Activated naive CD4-positive, alpha-beta T cell treated with anti-CD3 and anti-CD28 coated beads, Interleukin-2, amount 10 ng/mL, durations not matched to agents 7 days and 5 days (primary cell): ENCODE measurements at regions not wholly inside any gene's neighbourhood (a gene's known extent, or its start where the extent isn't known, plus 50 kb on each side); places are given as distances from the start of the nearest gene placed in this dataset.
"Not testable (repeated sequence)": the region's sequence is repeated elsewhere in the genome, so short reads cannot be mapped to it uniquely, and the experiment has no call there.

ENCODE experiments used
- CTCF ChIA-PET: fragments of 350-600 bp; sonication (Branson Sonifier 250); formaldehyde crosslinking; loops from one replicate; lab custom pipeline; 2021; ENCODE audit warnings: antibody characterized with exemption; lab: Charles Lee
- DNase-seq: peaks from one replicate; pipeline ENCODE4 v3.0.0-alpha.2; 2020
- H3K27ac Mint-ChIP-seq: one replicate; pipeline ENCODE4 v1.8.0; 2021; ENCODE audit warnings: mild to moderate bottlenecking, moderate library complexity, mixed read lengths
- H3K27me3 Mint-ChIP-seq: one replicate; pipeline ENCODE4 v1.8.0; 2021; ENCODE audit warnings: mild to moderate bottlenecking, mixed read lengths
- H3K36me3 Mint-ChIP-seq: one replicate; pipeline ENCODE4 v1.8.0; 2021; ENCODE audit warnings: mixed read lengths
- H3K4me1 Mint-ChIP-seq: one replicate; pipeline ENCODE4 v1.8.0; 2021; ENCODE audit warnings: mixed read lengths
- H3K4me3 Mint-ChIP-seq: one replicate; pipeline ENCODE4 v1.8.0; 2021; ENCODE audit warnings: mild to moderate bottlenecking, moderate library complexity, mixed read lengths
- H3K9me3 Mint-ChIP-seq: one replicate; pipeline ENCODE4 v1.8.0; 2021; ENCODE audit warnings: mixed read lengths

- DNase-seq, H3K36me3 Mint-ChIP-seq, H3K27me3 Mint-ChIP-seq, CTCF ChIA-PET, H3K27ac Mint-ChIP-seq, H3K4me1 Mint-ChIP-seq, H3K4me3 Mint-ChIP-seq, H3K9me3 Mint-ChIP-seq: not testable (repeated sequence)
Measured at GRCh38 chr15:20009619-20010018, 532.0 kb downstream of the GOLGA6L6 start.

GRCh38 chr15:20007338-20007737 lies 534.3 kb downstream of the GOLGA6L6 start:
- CTCF ChIA-PET, H3K27ac Mint-ChIP-seq, H3K4me1 Mint-ChIP-seq, H3K36me3 Mint-ChIP-seq, H3K4me3 Mint-ChIP-seq, DNase-seq, H3K9me3 Mint-ChIP-seq, H3K27me3 Mint-ChIP-seq: not testable (repeated sequence)

GRCh38 chr15:20003471-20003870 lies 538.1 kb downstream of the GOLGA6L6 start:
- H3K36me3 Mint-ChIP-seq, CTCF ChIA-PET, H3K9me3 Mint-ChIP-seq, H3K27me3 Mint-ChIP-seq, H3K4me3 Mint-ChIP-seq, H3K4me1 Mint-ChIP-seq, H3K27ac Mint-ChIP-seq, DNase-seq: not testable (repeated sequence)

GRCh38 chr15:20002560-20002959 lies 539.0 kb downstream of the GOLGA6L6 start:
- H3K27ac Mint-ChIP-seq, CTCF ChIA-PET, H3K27me3 Mint-ChIP-seq, H3K9me3 Mint-ChIP-seq, H3K4me1 Mint-ChIP-seq, DNase-seq, H3K36me3 Mint-ChIP-seq, H3K4me3 Mint-ChIP-seq: not testable (repeated sequence)

GRCh38 chr15:19996574-19997194 lies 544.9 kb downstream of the GOLGA6L6 start:
- H3K4me1 Mint-ChIP-seq, CTCF ChIA-PET, H3K4me3 Mint-ChIP-seq, H3K9me3 Mint-ChIP-seq, H3K27ac Mint-ChIP-seq, H3K27me3 Mint-ChIP-seq, DNase-seq, H3K36me3 Mint-ChIP-seq: not testable (repeated sequence)

- H3K4me1 Mint-ChIP-seq, H3K4me3 Mint-ChIP-seq, DNase-seq, CTCF ChIA-PET, H3K27ac Mint-ChIP-seq, H3K27me3 Mint-ChIP-seq, H3K36me3 Mint-ChIP-seq: not testable (repeated sequence)
- H3K9me3 Mint-ChIP-seq: peaks cover 18% of the 10 kb centered on the region
Measured at GRCh38 chr15:19995296-19995695, 546.3 kb downstream of the GOLGA6L6 start.

GRCh38 chr15:19992428-19992827 lies 549.2 kb downstream of the GOLGA6L6 start:
- no peak overlapping the region for H3K27ac Mint-ChIP-seq
- no peaks in the 10 kb centered on the region for H3K4me1 Mint-ChIP-seq
- CTCF ChIA-PET: no interaction called here
- H3K4me3 Mint-ChIP-seq: no peak overlapping the region
- DNase-seq: no peak
- no peaks in the 10 kb centered on the region for H3K27me3 Mint-ChIP-seq
- H3K36me3 Mint-ChIP-seq: no peaks in the 10 kb centered on the region
- peaks cover 21% of the 10 kb centered on the region for H3K9me3 Mint-ChIP-seq

GRCh38 chr15:19988094-19988660 lies 553.4 kb downstream of the GOLGA6L6 start:
- Mint-ChIP-seq H3K27me3 (no peaks in the 10 kb centered on the region), H3K4me1 (no peaks in the 10 kb centered on the region), H3K36me3 (no peaks in the 10 kb centered on the region), H3K4me3 (no peak overlapping the region), H3K9me3 (peaks cover 28% of the 10 kb centered on the region), H3K27ac (no peak overlapping the region)
- no peak for DNase-seq
- CTCF ChIA-PET: no interaction called here

- DNase-seq: no peak
- no peak overlapping the region for H3K27ac Mint-ChIP-seq
- peaks cover 28% of the 10 kb centered on the region for H3K9me3 Mint-ChIP-seq
- CTCF ChIA-PET: no interaction called here
- H3K27me3 Mint-ChIP-seq: no peaks in the 10 kb centered on the region
- no peaks in the 10 kb centered on the region for H3K36me3 Mint-ChIP-seq
- H3K4me1 Mint-ChIP-seq: no peaks in the 10 kb centered on the region
- no peak overlapping the region for H3K4me3 Mint-ChIP-seq
Measured at GRCh38 chr15:19987389-19988048, 554.1 kb downstream of the GOLGA6L6 start.

GRCh38 chr15:19984101-19984500 lies 557.5 kb downstream of the GOLGA6L6 start:
- CTCF ChIA-PET: no interaction called here
- Mint-ChIP-seq H3K36me3 (no peaks in the 10 kb centered on the region), H3K4me3 (no peak overlapping the region), H3K27me3 (no peaks in the 10 kb centered on the region), H3K27ac (no peak overlapping the region), H3K4me1 (no peaks in the 10 kb centered on the region), H3K9me3 (peaks cover 10% of the 10 kb centered on the region)
- no peak for DNase-seq

GRCh38 chr15:19974998-19975397 lies 566.6 kb downstream of the GOLGA6L6 start:
- H3K9me3 Mint-ChIP-seq: peaks cover 8% of the 10 kb centered on the region
- H3K4me1 Mint-ChIP-seq: no peaks in the 10 kb centered on the region
- CTCF ChIA-PET: no interaction called here
- H3K4me3 Mint-ChIP-seq: no peak overlapping the region
- no peak overlapping the region for H3K27ac Mint-ChIP-seq
- no peaks in the 10 kb centered on the region for H3K27me3 Mint-ChIP-seq
- no peak for DNase-seq
- no peaks in the 10 kb centered on the region for H3K36me3 Mint-ChIP-seq

GRCh38 chr15:19973718-19974117 lies 567.9 kb downstream of the GOLGA6L6 start:
- no peaks in the 10 kb centered on the region for H3K36me3 Mint-ChIP-seq
- H3K27me3 Mint-ChIP-seq: no peaks in the 10 kb centered on the region
- no peak overlapping the region for H3K4me3 Mint-ChIP-seq
- H3K4me1 Mint-ChIP-seq: no peaks in the 10 kb centered on the region
- H3K9me3 Mint-ChIP-seq: peaks cover 8% of the 10 kb centered on the region
- CTCF ChIA-PET: no interaction called here
- no peak overlapping the region for H3K27ac Mint-ChIP-seq
- no peak for DNase-seq

GRCh38 chr15:19972582-19972981 lies 569.0 kb downstream of the GOLGA6L6 start:
- CTCF ChIA-PET, H3K4me3 Mint-ChIP-seq, H3K4me1 Mint-ChIP-seq, H3K27me3 Mint-ChIP-seq, H3K9me3 Mint-ChIP-seq, H3K36me3 Mint-ChIP-seq, H3K27ac Mint-ChIP-seq, DNase-seq: not testable (repeated sequence)

GRCh38 chr15:19965574-19965973 lies 576.0 kb downstream of the GOLGA6L6 start:
- H3K4me3 Mint-ChIP-seq, H3K36me3 Mint-ChIP-seq, H3K27ac Mint-ChIP-seq, H3K27me3 Mint-ChIP-seq, DNase-seq, CTCF ChIA-PET, H3K4me1 Mint-ChIP-seq: not testable (repeated sequence)
- H3K9me3 Mint-ChIP-seq: peaks cover 24% of the 10 kb centered on the region

GRCh38 chr15:19964480-19964879 lies 577.1 kb downstream of the GOLGA6L6 start:
- CTCF ChIA-PET: not testable (repeated sequence)

More at GRCh38 chr15:19964480-19964879, 577.1 kb downstream of the GOLGA6L6 start:
- not testable (repeated sequence) for H3K36me3 Mint-ChIP-seq, H3K4me3 Mint-ChIP-seq, H3K27ac Mint-ChIP-seq, H3K27me3 Mint-ChIP-seq, H3K4me1 Mint-ChIP-seq, DNase-seq
- H3K9me3 Mint-ChIP-seq: peaks cover 28% of the 10 kb centered on the region
